Retinal pigment epithelial cell (primary cell): ENCODE measurements at regions not wholly inside any gene's neighbourhood (a gene's known extent, or its start where the extent isn't known, plus 50 kb on each side); places are given as distances from the start of the nearest gene placed in this dataset.

Source experiments
- DNase-seq: peaks from one replicate; pipeline ENCODE4 v3.0.0-alpha.2; 2010; ENCODE audit warnings: low read depth
- H3K4me3 ChIP-seq: 2 replicates; pipeline ENCODE4 v1.5.1; 2011; ENCODE audit warnings: mild to moderate bottlenecking, low read length, control low read depth, moderate library complexity
- CTCF ChIP-seq: conservative IDR thresholded peaks from 2 replicates; pipeline ENCODE4 v1.5.1; 2011; ENCODE audit warnings: low read depth, low read length, control low read depth, inconsistent platforms

- no peak for DNase-seq
- no peak for TF ChIP-seq CTCF
- no peak overlapping the region for H3K4me3 ChIP-seq
Measured at GRCh38 chr4:4808086-4808485, 51.4 kb upstream of the MSX1 start.

- DNase-seq = no peak
- no peak for TF ChIP-seq CTCF
- H3K4me3 ChIP-seq = no peak overlapping the region
Measured at GRCh38 chr4:4805887-4806286, 53.6 kb upstream of the MSX1 start.

- DNase-seq = no peak
- no peak for TF ChIP-seq CTCF
- H3K4me3 ChIP-seq = no peak overlapping the region
Measured at GRCh38 chr4:4803912-4804296, 55.6 kb upstream of the MSX1 start.

- no peak for TF ChIP-seq CTCF
- no peak for DNase-seq
Measured at GRCh38 chr4:4803216-4803911, 56.1 kb upstream of the MSX1 start.

GRCh38 chr4:4800646-4801408 is 58.6 kb upstream of the MSX1 start:
- no peak for DNase-seq
- no peak for TF ChIP-seq CTCF

More at GRCh38 chr4:4803216-4803911, 56.1 kb upstream of the MSX1 start:
- H3K4me3 ChIP-seq = no peak overlapping the region

GRCh38 chr4:4794421-4794820 is 65.0 kb upstream of the MSX1 start:
- TF ChIP-seq CTCF = no peak
- DNase-seq = no peak
- no peak overlapping the region for H3K4me3 ChIP-seq

More at GRCh38 chr4:4800646-4801408, 58.6 kb upstream of the MSX1 start:
- no peak overlapping the region for H3K4me3 ChIP-seq

GRCh38 chr4:4792466-4792865 is 67.0 kb upstream of the MSX1 start:
- no peak for TF ChIP-seq CTCF
- no peak for DNase-seq
- no peak overlapping the region for H3K4me3 ChIP-seq
